Activated CD8-positive, alpha-beta memory T cell treated with anti-CD3 and anti-CD28 coated beads for 24 hours (primary cell): ENCODE measurements at regions not wholly inside any gene's neighbourhood (a gene's known extent, or its start where the extent isn't known, plus 50 kb on each side); places are given as distances from the start of the nearest gene placed in this dataset.

Experiments
- DNase-seq: peaks from one replicate; pipeline ENCODE4 v3.0.0-alpha.2; 2020

DNA sequence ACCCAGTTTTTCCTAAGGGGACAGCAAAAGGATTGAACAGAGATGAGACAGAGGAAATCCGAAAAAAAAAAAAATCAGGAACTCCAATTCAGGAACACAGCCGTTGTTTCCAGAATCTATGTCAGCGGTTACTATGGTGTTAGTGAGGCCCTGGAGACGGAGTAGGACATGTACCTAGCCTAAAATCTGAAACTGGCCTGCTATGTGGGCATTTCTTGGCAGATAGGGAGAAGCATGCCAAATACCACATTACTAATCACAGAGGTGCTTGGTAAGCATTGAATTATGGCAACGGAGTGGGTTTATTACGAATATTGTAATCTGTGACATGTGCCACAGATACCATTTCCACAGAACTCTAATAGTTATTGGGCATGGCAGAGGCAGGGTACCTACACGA is 530.6 kb downstream of the CCDC85A start:
- no peak for DNase-seq

DNA sequence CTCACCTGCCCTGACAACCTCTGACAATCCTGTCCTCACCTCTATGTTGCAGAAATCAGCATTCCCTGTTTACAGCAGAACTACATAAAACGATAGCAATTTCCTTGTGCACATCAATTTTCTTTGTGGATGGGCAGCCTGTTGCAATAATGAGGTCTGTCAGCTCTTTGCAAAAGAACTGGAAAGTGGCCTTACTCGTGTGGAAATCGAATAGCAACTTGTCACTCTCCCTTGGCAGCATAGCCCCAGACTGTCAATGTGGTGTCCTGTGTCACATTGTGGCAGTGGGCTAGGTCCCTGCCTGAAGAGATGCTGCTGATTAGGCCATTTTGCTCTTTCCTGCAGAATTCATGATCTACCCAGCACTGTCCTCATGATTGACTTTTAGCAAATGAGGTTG is 531.9 kb downstream of the CCDC85A start:
- DNase-seq: no peak

DNA sequence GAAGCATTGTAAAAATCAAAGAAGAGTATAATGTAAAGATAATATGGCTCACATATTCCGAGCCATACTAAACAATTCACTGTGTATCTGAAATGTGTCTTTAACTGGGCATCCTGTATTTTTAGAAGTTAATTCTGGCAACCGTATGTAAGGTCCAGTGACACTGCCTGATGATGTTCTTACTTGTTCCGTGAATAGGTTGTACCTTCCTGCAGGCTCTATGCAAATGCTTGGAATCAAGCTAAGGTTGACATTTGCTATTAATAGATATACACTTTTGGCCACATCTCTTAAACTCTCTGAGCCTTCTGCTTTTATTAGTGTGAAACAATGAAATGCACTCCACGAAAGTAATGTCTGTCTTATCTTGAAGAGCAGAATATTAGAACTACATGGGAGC is 534.6 kb downstream of the CCDC85A start:
- DNase-seq: no peak

DNA sequence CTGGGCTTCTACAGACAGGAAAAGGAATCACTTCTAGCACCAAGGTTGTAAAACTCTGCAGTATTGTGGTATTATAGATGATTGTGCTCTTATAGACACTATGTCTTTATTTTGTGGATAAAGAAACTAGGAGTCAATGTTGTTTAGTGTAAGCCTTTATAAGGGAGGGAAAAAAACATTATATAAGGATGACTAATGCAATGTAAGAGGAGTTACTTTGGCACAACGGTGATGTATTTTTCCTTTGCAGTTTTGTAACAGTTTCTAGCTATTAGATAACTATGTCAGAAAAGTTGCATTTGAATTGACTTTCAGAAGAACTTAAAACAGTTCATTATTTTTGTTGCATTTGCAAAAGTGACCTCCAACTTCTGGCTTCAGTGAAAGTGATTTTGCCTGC is 545.4 kb downstream of the CCDC85A start:
- DNase-seq: no peak

DNA sequence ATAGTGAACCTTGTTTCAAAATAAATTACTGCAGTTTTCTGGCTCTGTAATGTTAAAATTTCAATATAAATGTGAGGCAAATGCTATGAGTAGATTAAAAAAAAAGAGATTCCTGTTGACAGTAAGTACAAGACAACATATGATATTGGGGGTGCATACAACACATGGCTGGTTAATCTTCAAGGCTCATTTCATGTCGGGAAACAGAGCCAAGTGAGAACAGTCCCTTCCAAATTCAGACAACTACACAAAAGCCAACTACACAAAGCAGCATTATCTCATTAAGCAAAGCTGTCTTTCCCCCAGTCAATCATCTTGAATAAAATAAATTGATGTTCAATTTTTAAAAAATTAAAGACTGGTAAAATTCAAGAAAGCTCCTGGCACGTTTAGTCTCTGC is 549.2 kb downstream of the CCDC85A start:
- DNase-seq: no peak

DNA sequence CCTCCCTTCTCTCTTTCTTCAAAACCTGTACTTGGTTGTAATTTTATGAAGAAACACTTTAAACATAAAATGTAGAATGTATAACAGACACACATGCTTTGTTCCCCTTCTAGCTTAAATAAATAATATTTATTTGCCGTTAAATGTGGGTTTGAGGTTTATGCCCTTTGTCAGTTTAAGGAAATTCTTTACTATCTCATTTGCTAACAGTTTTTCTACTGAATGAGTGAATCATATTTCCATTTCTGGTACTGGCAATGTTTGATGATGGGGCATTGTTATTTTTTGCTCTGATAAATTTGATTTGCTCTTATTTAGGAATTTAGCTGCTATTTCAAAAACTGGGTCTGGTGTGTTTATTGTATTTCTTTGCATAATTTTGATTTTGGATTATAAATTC is 555.6 kb downstream of the CCDC85A start:
- DNase-seq: no peak

DNA sequence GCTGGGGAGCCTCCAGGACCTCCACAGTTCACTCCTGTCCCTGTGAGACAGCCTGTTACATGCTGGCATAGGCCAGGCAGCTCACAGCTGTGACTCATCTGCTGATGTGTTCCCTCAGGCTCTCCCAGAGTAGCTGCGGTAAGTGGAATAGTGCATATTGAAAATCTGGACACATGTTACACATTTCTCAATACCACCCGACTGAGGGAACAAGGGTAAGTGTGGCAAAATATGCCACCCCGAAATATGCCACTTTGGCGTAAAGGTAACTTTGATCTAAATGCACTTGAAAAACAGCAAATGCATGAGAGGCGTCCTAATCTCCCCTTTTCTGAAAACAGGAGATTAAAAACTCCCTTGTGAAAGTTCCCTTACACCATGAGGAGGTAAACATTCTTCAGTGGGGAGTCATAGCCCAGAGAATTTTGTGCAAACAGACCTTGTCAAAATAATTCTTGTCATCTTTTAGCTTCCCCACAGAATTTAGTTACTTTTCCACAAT is 557.9 kb downstream of the CCDC85A start:
- no peak for DNase-seq

DNA sequence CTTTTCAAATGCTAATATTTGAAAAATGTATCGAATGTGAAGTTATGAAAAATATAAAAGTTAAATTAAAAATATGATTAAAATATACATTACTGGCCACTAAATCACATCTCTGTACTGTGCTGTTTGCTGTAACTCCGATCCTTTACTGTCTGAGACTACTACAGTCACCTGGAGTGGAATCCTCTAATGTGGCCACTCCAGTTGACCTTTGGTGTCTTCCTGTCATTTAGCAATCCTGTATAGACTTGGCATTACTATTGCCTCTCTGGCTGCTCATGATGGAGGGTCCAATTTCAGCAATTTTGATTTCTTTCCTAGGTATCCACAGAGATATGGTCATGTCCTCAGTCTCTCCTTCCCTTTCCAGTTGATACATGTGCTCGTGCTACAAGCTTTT is 560.0 kb downstream of the CCDC85A start:
- no peak for DNase-seq

DNA sequence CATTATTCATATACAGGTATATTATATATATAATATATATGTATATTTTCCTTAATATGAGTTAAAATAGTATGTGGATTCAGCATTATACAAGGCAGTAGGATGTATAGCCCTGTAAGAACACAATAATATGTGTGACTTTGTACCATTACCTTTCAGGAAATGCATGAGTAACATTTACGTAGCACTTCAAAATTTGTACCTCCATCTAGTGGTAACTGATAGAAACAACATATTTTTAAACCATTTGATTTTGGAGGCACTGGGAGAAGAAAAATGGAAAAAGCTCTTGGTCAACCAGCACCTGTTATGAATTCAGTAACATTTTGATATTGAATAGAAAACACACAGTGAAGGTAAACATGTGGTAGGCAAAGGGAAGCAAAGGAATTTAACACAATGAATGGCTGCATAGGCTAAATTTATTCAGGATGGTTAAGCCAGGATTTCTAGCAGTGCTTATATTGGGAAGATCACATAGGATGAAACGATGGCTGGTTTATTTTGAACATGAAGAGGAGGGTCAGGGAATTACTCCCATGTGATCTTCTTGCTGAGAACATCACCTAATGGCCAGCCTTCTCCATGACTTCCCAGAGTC is 565.5 kb downstream of the CCDC85A start:
- DNase-seq: no peak

DNA sequence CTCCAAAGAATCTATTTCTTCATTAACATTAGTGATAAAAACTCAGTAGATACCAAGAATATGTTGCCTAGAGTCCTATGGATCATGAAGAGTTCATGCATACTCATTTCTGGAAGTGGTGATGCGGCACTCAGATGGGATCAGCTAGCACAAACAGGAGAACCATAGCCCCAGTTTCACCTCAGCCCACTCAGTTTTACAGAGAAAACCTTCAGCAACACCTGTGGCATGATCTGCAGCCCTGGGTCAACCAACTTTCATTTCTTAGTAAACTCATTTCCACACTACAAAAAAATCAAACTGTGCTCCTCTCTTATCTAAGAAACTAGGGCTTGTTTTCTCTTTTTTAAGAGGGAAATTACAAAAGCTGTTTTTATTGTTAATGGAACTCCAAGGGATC is 569.4 kb downstream of the CCDC85A start:
- no peak for DNase-seq

DNA sequence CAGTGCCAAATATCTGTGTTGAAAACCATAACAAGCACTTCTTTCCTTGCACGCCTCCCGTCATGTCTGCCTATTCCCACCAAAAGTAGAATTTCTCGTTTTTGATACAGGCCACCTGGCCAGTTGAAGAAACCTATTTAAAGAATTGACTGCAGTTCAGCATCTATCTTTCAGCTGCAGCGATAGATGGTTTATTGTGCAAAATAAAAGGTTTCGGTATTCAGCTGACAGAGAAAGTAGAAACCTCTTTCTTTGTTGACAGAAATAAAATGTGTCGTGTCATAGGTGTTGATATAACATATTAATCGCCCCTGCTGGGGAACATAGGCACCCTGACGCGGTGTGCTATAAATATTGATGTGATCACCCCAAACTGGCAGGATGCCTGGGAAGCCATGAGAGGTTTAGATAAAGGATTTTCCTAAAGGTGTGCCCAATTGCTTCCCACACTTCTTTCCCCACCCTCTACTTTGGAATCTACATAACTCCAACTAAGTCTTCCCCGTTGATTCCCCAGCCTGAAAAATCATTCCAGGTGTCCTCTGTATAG is 570.4 kb downstream of the CCDC85A start:
- DNase-seq: no peak

DNA sequence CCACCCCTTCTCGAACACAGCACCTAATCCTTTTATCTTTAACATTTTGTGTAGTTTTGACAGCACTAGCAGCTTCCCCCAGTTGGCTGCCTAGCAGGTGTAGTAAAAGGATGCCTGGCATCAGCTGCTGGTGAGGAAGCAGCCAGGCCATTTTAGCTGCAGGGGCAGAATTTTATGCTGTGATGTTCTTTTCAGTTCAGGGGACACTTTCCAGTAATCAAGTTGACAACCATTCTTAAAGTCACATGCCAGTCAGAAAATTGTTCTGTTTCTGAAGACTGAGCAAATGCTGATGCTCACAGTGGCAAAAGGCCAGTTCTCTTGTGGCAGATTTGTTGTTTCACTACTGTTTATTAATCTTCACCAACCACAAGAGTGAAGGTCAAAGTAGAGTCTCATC is 570.8 kb downstream of the CCDC85A start:
- no peak for DNase-seq

DNA sequence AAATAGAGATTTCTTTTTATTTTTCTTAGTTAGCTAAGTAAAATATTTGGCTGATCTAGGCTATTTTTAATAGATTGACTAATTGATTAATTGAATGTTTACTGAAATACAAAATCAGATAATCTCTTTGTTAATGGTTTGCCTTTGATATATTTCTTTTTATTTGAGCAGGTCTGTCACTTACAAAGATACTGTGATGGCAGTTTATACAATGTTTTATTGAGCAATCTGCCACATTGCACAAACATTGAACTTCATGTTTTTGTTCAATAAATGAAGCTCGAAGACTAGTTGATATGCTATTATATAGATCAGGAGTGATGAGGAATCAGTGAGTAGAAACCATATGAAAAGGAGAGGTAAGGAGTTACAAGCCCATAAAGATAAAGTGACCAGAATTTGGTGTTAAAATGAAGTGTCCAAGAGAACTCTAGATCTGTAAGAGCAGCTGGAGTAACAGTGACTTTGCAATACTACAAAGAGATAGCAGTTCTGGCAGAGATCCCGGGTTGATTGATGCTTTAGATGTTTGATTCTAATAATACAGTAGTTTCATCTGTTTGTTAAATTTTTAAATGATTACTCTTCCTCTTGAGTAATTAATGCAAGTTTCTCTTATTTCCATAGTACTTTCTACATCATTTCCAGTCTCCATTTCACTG is 574.2 kb downstream of the CCDC85A start:
- no peak for DNase-seq

DNA sequence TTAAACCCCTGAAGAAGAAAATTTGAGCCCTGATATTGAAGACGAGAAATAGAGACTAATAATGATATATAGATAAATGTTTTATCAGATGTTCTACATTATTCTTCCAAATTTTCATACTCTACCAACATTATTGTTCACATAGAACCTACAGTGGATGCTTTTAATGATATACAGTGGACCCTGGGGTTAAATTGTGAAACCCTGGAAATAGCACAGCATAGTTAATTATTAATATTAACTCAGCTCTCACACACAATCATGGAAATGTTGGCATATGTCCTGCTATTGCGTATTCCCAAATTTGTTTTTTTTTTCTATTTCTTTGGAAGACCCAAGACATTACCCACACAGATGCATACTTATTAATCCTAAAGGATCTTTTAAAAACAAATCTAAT is 579.9 kb downstream of the CCDC85A start:
- DNase-seq: no peak

DNA sequence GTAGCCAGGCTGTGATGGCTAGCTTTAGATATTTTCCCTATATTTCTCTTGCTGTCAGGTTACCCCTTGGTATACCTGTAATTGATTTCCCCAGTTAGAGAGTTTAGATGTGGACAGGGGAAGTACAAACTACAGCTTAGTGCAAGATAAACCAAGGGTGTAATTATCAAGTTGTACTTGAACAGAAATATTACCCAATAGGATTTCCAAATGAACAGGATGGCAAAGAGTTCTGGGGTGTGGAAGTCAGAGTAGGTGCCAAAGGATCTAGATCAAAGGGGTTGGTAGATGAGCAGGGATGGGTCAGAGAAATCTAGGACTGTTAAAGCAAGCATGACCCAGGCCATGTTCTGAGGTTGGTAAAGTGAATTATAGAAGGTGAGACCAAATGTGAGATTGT is 585.2 kb downstream of the CCDC85A start:
- DNase-seq: no peak

DNA sequence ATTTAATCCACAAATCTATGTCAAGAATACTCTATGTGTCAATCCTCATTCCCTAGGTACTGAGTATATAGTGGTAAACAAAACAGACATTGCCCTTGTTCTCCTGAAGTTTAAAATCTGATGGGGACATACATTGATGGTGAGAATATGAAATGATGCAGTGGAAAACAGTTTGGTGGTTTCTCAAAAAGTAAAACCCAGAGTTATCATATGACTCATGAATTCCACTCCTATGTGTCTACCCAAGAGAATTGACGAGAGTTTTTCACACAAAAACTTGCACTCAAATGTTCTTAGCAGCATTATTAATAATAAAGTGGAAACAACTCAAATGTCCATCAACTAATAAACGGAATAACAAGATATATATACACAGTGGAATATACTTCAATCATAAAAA is 586.7 kb downstream of the CCDC85A start:
- DNase-seq: no peak

DNA sequence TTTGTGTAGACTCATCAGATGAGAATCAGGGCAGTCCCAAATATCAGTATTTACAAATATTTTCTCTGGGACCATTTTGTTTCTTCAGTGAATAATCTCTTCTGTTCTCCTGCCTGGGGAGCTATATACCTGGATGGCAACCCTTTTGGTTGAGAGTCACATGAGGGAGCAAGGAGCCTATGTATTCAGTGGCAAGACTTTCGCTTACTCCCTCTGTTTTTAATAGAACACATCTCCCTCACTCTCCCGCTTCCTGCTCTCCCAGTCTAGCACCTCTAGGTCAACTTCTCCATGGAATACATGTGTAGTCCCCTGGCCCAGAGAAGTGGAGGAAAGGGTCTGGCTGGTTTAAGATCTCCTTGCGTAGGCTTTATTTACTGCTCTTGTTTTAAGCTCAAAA is 600.3 kb downstream of the CCDC85A start:
- DNase-seq: no peak

DNA sequence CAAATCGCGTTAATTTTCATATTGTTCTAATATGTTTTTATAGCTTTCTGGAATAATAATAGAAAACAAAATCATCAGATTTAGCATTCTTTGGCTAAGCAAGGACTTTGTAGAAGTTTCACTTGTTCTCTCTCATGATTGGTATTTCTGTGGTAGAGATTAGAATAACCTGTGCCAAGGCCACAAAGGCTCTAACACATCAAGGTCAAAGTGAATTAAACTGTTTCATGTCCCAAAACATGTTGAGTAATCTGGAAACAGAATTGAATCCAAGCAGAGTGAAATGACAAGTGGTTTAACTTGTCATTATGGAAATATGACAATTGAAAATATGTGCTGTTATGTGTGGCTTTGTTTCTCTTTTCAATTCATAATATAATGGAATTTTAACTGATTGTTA is 617.4 kb downstream of the CCDC85A start:
- no peak for DNase-seq

DNA sequence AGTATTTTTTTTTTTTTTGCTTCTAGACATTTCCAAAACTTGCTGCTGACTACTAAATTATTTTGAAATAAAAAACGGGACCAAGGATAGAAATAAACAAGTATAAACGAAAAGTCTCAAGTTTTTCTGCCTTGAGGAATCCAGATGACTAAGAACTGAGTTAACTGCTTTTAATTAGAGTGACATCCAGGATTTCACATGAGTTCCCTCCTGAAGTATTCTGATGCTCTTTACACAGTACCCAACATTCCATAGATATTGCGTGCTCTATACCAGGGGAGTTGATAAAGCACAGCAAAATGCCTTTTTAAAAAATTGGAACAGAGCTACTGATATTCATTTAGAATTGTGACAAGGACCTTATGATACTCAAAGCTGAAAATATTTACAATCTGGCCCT is 618.0 kb downstream of the CCDC85A start:
- no peak for DNase-seq

DNA sequence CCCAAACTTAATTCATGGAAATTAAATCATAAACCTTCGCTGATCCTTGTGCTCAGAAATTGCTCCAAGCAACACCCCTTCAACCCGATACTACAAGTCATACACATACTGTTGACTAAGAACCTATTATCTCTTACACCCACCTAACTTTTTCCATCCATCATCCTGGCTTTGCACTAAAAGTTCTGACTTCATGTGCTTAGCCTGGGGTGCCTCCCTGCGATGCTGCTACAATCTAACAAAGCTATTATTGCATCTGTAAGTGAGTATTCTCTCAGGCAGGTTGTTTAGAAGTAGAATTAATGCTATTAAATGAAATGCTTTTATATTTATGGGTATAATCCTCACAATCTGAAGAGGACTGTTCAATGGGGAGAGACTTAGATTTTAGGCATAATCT is 619.8 kb downstream of the CCDC85A start:
- no peak for DNase-seq

DNA sequence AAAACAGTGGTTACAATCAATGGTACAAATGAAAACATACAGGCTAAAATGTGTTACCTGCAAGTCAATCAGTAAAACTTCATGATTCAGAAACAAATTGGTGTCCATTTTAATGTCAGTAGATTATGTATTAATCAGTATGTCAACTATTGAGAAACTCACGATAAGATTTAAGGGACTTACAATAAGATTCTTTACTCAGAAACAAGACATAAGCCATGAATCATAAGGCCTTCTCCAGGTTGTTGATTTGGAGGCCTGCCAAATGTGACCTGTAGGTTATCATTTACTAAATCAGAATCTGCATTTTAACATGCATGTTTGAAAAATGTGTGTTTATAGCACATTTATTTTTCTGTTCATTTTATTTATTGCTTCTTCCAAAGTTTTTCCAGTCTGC is 623.1 kb downstream of the CCDC85A start:
- no peak for DNase-seq

DNA sequence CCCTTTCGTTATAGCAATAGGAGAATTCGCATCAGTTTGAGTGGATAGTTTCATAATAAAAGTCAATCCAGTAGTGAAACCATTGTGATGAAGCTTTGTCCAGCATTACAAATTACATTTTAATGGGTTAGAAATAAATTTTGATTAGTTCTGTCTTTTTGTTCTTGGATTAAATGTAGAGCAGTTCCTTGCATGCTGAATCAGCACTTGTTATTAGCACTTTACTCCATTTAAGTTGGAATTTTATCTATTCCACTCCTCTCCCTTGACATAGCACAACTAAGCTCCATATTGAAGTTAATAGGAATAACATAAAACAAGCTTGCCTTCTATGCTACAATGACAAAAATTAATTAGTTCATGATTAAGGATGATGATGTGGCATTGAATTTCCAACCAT is 624.1 kb downstream of the CCDC85A start:
- DNase-seq: no peak

DNA sequence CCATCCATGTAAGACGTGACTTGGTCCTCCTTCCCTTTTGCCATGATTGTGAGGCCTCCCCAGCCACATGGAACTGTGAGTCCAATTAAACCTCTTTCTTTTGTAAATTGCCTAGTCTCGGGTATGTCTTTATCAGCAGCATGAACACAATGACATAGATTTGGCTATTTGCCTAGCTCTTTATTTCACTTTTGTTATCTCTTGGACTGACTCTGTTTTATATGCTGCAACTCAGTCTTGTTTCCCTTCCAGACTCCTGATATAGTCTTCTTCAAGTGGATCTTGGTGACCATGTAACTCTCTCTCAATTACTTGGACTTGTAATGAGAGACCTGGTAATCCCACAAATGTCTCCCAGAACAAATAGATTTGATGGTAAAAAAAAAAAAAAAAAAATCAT is 627.6 kb downstream of the CCDC85A start:
- no peak for DNase-seq

DNA sequence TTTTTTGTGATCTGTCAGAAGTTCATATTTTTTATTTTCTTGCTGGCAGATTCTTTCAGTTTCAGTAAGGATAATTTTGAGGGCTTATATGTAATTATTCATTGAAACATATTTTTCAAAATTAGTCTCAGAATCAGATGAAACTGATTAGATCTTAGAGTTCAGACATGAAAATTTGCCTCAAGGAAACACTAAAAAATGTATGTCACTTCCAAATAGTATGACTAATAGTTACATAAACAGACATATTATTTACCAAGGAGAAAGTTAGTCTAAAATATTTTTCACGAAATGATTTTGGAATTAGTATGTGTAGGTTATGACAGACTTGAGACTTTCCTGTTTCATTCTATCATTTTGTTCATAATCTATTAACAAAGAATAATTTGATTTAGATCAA is 628.6 kb downstream of the CCDC85A start:
- DNase-seq: no peak

DNA sequence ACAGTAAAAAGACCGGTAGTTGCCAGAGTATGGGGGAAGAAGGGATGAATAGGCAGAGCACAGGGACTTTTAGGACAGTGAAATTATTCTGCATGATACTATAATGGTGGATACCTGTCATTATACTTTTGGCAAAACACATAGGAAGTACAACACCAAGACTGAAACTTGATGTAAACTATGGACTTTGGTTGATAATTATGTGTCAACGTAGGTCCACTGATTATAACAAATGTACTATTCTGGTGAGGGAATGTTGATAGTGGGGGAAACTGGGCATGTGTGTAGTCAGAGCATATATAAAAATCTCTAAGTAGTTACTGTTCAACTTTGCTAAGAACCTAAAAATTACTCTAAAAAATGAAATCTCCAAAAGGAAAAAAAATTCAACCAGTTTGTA is 629.7 kb downstream of the CCDC85A start:
- no peak for DNase-seq
